ENCODE measurements at regions not wholly inside any gene's neighbourhood (a gene's known extent, or its start where the extent isn't known, plus 50 kb on each side); places are given as distances from the start of the nearest gene placed in this dataset.
"Not testable (repeated sequence)": the region's sequence is repeated elsewhere in the genome, so short reads cannot be mapped to it uniquely, and the experiment has no call there.

GRCh38 chr9:38176251-38176650, 107.2 kb upstream of the SHB start:
- no peak for DNase-seq (ENCODE audit: low read depth in 6 of 9, low spot score in 9 of 9)
- no peak overlapping the region for H3K4me3 ChIP-seq (ENCODE audit: low read length in 2 of 2)
- no peaks in the 10 kb centered on the region for H3K9me3 ChIP-seq (ENCODE audit: control insufficient read depth in 2 of 2, insufficient read depth in 1 of 2, low read length in 1 of 2)
- 99% methylated on average over 1 of the region's 1 CpG for WGBS
- no peaks in the 10 kb centered on the region for H3K36me3 ChIP-seq (ENCODE audit: control insufficient read depth in 2 of 2, insufficient read depth in 2 of 2, low read length in 1 of 2)
- H3K4me1 ChIP-seq (ENCODE audit: control insufficient read depth in 2 of 2, insufficient read depth in 2 of 2, low read length in 2 of 2) = no peaks in the 10 kb centered on the region
- no peaks in the 10 kb centered on the region for H3K27me3 ChIP-seq (ENCODE audit: control insufficient read depth in 2 of 2, insufficient read depth in 1 of 2, low read length in 1 of 2)
- H3K27ac ChIP-seq (ENCODE audit: low read depth in 1 of 2, low read length in 1 of 2) = no peak overlapping the region

GRCh38 chr9:38175423-38175822, 106.4 kb upstream of the SHB start:
- Histone ChIP-seq H3K4me3 (ENCODE audit: low read length in 2 of 2) (no peak overlapping the region), H3K27ac (ENCODE audit: low read depth in 1 of 2, low read length in 1 of 2) (no peak overlapping the region), H3K27me3 (ENCODE audit: control insufficient read depth in 2 of 2, insufficient read depth in 1 of 2, low read length in 1 of 2) (no peaks in the 10 kb centered on the region), H3K9me3 (ENCODE audit: control insufficient read depth in 2 of 2, insufficient read depth in 1 of 2, low read length in 1 of 2) (peaks cover 0 to 4% of the 10 kb centered on the region in 2 donors), H3K4me1 (ENCODE audit: control insufficient read depth in 2 of 2, insufficient read depth in 2 of 2, low read length in 2 of 2) (no peaks in the 10 kb centered on the region), H3K36me3 (ENCODE audit: control insufficient read depth in 2 of 2, insufficient read depth in 2 of 2, low read length in 1 of 2) (no peaks in the 10 kb centered on the region)
- DNase-seq (ENCODE audit: low read depth in 6 of 9, low spot score in 9 of 9) = no peak
- over 99% methylated on average over 3 of the region's 3 CpGs for WGBS

- 91% methylated on average over 4 of the region's 4 CpGs for WGBS
Measured at GRCh38 chr9:38172586-38172985, 103.6 kb upstream of the SHB start.

GRCh38 chr9:38171926-38172325, 102.9 kb upstream of the SHB start:
- no peak for DNase-seq (ENCODE audit: low read depth in 6 of 9, low spot score in 9 of 9)
- Histone ChIP-seq H3K27ac (ENCODE audit: low read depth in 1 of 2, low read length in 1 of 2) (no peak overlapping the region), H3K27me3 (ENCODE audit: control insufficient read depth in 2 of 2, insufficient read depth in 1 of 2, low read length in 1 of 2) (no peaks in the 10 kb centered on the region), H3K4me1 (ENCODE audit: control insufficient read depth in 2 of 2, insufficient read depth in 2 of 2, low read length in 2 of 2) (no peaks in the 10 kb centered on the region), H3K4me3 (ENCODE audit: low read length in 2 of 2) (no peak overlapping the region), H3K36me3 (ENCODE audit: control insufficient read depth in 2 of 2, insufficient read depth in 2 of 2, low read length in 1 of 2) (no peaks in the 10 kb centered on the region), H3K9me3 (ENCODE audit: control insufficient read depth in 2 of 2, insufficient read depth in 1 of 2, low read length in 1 of 2) (peaks cover 0 to 10% of the 10 kb centered on the region in 2 donors)
- WGBS = 99% methylated on average over 3 of the region's 3 CpGs

More at GRCh38 chr9:38172586-38172985, 103.6 kb upstream of the SHB start:
- Histone ChIP-seq H3K9me3 (ENCODE audit: control insufficient read depth in 2 of 2, insufficient read depth in 1 of 2, low read length in 1 of 2) (peaks cover 0 to 10% of the 10 kb centered on the region in 2 donors), H3K27me3 (ENCODE audit: control insufficient read depth in 2 of 2, insufficient read depth in 1 of 2, low read length in 1 of 2) (no peaks in the 10 kb centered on the region), H3K27ac (ENCODE audit: low read depth in 1 of 2, low read length in 1 of 2) (no peak overlapping the region), H3K36me3 (ENCODE audit: control insufficient read depth in 2 of 2, insufficient read depth in 2 of 2, low read length in 1 of 2) (no peaks in the 10 kb centered on the region), H3K4me3 (ENCODE audit: low read length in 2 of 2) (no peak overlapping the region), H3K4me1 (ENCODE audit: control insufficient read depth in 2 of 2, insufficient read depth in 2 of 2, low read length in 2 of 2) (no peaks in the 10 kb centered on the region)
- no peak for DNase-seq (ENCODE audit: low read depth in 6 of 9, low spot score in 9 of 9)

GRCh38 chr9:38171538-38171884, 102.5 kb upstream of the SHB start:
- DNase-seq (ENCODE audit: low read depth in 6 of 9, low spot score in 9 of 9) = no peak
- no peaks in the 10 kb centered on the region for H3K4me1 ChIP-seq (ENCODE audit: control insufficient read depth in 2 of 2, insufficient read depth in 2 of 2, low read length in 2 of 2)
- no peak overlapping the region for H3K4me3 ChIP-seq (ENCODE audit: low read length in 2 of 2)
- no peaks in the 10 kb centered on the region for H3K27me3 ChIP-seq (ENCODE audit: control insufficient read depth in 2 of 2, insufficient read depth in 1 of 2, low read length in 1 of 2)
- H3K27ac ChIP-seq (ENCODE audit: low read depth in 1 of 2, low read length in 1 of 2) = no peak overlapping the region
- H3K36me3 ChIP-seq (ENCODE audit: control insufficient read depth in 2 of 2, insufficient read depth in 2 of 2, low read length in 1 of 2) = no peaks in the 10 kb centered on the region
- WGBS = 97% methylated on average over 5 of the region's 5 CpGs
- peaks cover 0 to 10% of the 10 kb centered on the region in 2 donors for H3K9me3 ChIP-seq (ENCODE audit: control insufficient read depth in 2 of 2, insufficient read depth in 1 of 2, low read length in 1 of 2)

- not testable (repeated sequence) for H3K27ac ChIP-seq (ENCODE audit: low read depth in 1 of 2, low read length in 1 of 2); H3K27me3 ChIP-seq (ENCODE audit: control insufficient read depth in 2 of 2, insufficient read depth in 1 of 2, low read length in 1 of 2); H3K4me3 ChIP-seq (ENCODE audit: low read length in 2 of 2); H3K36me3 ChIP-seq (ENCODE audit: control insufficient read depth in 2 of 2, insufficient read depth in 2 of 2, low read length in 1 of 2); H3K4me1 ChIP-seq (ENCODE audit: control insufficient read depth in 2 of 2, insufficient read depth in 2 of 2, low read length in 2 of 2); DNase-seq (ENCODE audit: low read depth in 6 of 9, low spot score in 9 of 9)
- WGBS = 98% methylated on average over 9 of the region's 9 CpGs
- peaks cover 0 to 10% of the 10 kb centered on the region in 2 donors for H3K9me3 ChIP-seq (ENCODE audit: control insufficient read depth in 2 of 2, insufficient read depth in 1 of 2, low read length in 1 of 2)
Measured at GRCh38 chr9:38170763-38171537, 101.9 kb upstream of the SHB start.

GRCh38 chr9:38170155-38170554, 101.1 kb upstream of the SHB start:
- not testable (repeated sequence) for H3K36me3 ChIP-seq (ENCODE audit: control insufficient read depth in 2 of 2, insufficient read depth in 2 of 2, low read length in 1 of 2); H3K27ac ChIP-seq (ENCODE audit: low read depth in 1 of 2, low read length in 1 of 2); DNase-seq (ENCODE audit: low read depth in 6 of 9, low spot score in 9 of 9); H3K4me1 ChIP-seq (ENCODE audit: control insufficient read depth in 2 of 2, insufficient read depth in 2 of 2, low read length in 2 of 2); H3K27me3 ChIP-seq (ENCODE audit: control insufficient read depth in 2 of 2, insufficient read depth in 1 of 2, low read length in 1 of 2); H3K4me3 ChIP-seq (ENCODE audit: low read length in 2 of 2)
- H3K9me3 ChIP-seq (ENCODE audit: control insufficient read depth in 2 of 2, insufficient read depth in 1 of 2, low read length in 1 of 2) = peaks cover 0 to 10% of the 10 kb centered on the region in 2 donors
- WGBS = 96% methylated on average over 6 of the region's 6 CpGs

GRCh38 chr9:38166501-38166900, 97.5 kb upstream of the SHB start:
- 97% methylated on average over 5 of the region's 5 CpGs for WGBS
- H3K27ac ChIP-seq (ENCODE audit: low read depth in 1 of 2, low read length in 1 of 2) = no peak overlapping the region
- peaks cover 0 to 10% of the 10 kb centered on the region in 2 donors for H3K9me3 ChIP-seq (ENCODE audit: control insufficient read depth in 2 of 2, insufficient read depth in 1 of 2, low read length in 1 of 2)
- DNase-seq (ENCODE audit: low read depth in 6 of 9, low spot score in 9 of 9) = no peak
- H3K4me3 ChIP-seq (ENCODE audit: low read length in 2 of 2) = no peak overlapping the region
- H3K27me3 ChIP-seq (ENCODE audit: control insufficient read depth in 2 of 2, insufficient read depth in 1 of 2, low read length in 1 of 2) = no peaks in the 10 kb centered on the region
- peaks cover 0 to 6% of the 10 kb centered on the region in 2 donors for H3K4me1 ChIP-seq (ENCODE audit: control insufficient read depth in 2 of 2, insufficient read depth in 2 of 2, low read length in 2 of 2)
- H3K36me3 ChIP-seq (ENCODE audit: control insufficient read depth in 2 of 2, insufficient read depth in 2 of 2, low read length in 1 of 2) = no peaks in the 10 kb centered on the region

GRCh38 chr9:38164659-38165221, 95.7 kb upstream of the SHB start:
- Histone ChIP-seq H3K4me1 (ENCODE audit: control insufficient read depth in 2 of 2, insufficient read depth in 2 of 2, low read length in 2 of 2) (peaks cover 0 to 6% of the 10 kb centered on the region in 2 donors), H3K36me3 (ENCODE audit: control insufficient read depth in 2 of 2, insufficient read depth in 2 of 2, low read length in 1 of 2) (no peaks in the 10 kb centered on the region), H3K4me3 (ENCODE audit: low read length in 2 of 2) (no peak overlapping the region), H3K27ac (ENCODE audit: low read depth in 1 of 2, low read length in 1 of 2) (no peak overlapping the region), H3K9me3 (ENCODE audit: control insufficient read depth in 2 of 2, insufficient read depth in 1 of 2, low read length in 1 of 2) (no peaks in the 10 kb centered on the region), H3K27me3 (ENCODE audit: control insufficient read depth in 2 of 2, insufficient read depth in 1 of 2, low read length in 1 of 2) (no peaks in the 10 kb centered on the region)
- 16% methylated on average over 9 of the region's 9 CpGs for WGBS
- peak in 8 of 9 donors; percentile 9 to 56 (median 19) for DNase-seq (ENCODE audit: low read depth in 6 of 9, low spot score in 9 of 9)
